HG02885 (cell line): ENCODE measurements at regions not wholly inside any gene's neighbourhood (a gene's known extent, or its start where the extent isn't known, plus 50 kb on each side); places are given as distances from the start of the nearest gene placed in this dataset.

Source experiments
- ATAC-seq: cut with Tn5 transposase; IDR thresholded peaks from one replicate; pipeline ENCODE4 v1.9.1; 2021; ENCODE audit warnings: mild to moderate bottlenecking; ENCODE audit not compliant: unreplicated experiment, poor library complexity

DNA sequence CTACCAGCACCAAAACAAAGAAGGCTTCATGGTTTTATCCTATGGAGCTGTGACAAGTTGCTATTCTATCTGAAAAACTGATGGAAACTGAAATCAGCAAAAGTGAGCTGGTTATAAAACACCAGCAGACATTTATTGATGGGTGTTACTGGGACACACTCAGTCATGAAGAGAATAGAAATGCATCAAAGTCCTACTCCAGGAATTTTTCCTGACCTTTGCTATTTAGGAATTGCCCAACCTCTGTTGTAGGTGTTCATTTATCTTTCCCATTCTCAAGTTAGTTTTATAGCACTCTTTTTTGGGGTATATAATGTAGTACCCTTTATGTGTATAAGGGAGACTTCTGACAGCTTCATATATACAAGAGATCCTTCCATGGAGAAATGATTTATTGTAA lies 533.2 kb downstream of the REEP3 start:
- no peak for ATAC-seq

DNA sequence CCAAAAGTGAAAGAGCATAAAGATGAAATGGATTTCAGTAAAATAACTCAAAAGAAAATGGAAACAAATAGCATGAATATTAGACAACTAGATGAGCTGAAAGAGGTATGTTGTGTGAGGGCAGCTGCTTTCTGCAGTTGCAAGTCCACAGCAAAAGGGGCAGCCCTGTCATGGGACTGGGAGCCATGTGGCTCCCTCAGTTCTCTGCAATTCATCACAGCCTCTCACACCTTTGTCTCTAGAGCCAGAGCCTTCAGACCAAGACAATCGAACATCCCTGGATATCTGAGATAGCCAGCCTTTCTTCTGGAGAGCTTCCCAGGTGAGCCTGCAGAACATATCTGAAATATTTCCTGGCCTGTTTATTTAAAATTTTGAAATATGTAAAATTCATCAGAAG lies 538.7 kb downstream of the REEP3 start:
- ATAC-seq, result no peak

DNA sequence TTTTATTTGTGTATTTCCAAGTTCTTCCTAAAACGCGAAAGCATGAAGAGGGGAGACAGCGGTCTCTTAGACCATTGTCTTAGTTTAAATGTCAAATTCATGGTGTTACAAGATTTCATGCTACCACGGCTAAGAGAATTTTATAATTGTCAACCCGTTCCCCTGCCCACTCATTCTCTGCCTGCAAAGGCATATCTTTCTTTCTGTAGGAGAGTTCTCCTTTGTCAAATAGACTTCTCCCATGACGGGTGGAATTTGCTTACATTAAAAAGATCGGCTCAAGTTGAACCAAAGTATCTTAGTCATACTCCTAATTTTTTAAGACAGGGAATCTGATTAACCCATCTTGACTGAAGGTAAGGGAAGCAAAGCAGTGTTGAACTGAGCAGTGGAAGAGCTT lies 539.2 kb downstream of the REEP3 start:
- ATAC-seq, result no peak

DNA sequence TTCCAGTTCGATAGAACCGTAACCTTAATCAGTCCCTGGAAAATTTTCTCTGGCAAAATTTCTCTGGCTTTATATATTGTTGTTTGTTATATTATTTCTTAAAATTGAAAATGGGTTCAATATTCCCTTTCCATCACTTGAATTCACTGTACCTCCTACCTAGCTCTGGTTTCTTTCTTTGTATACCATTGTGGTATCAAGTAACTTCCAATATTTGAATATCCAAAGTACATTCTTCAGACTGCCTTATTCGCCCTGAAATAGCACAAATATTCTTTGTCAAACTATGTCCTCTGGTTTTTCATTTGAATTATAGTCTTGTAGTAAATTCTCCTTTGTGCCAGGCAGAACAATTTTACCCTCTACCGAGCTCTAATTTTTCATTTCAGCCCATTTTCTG lies 541.6 kb downstream of the REEP3 start:
- ATAC-seq, result no peak

DNA sequence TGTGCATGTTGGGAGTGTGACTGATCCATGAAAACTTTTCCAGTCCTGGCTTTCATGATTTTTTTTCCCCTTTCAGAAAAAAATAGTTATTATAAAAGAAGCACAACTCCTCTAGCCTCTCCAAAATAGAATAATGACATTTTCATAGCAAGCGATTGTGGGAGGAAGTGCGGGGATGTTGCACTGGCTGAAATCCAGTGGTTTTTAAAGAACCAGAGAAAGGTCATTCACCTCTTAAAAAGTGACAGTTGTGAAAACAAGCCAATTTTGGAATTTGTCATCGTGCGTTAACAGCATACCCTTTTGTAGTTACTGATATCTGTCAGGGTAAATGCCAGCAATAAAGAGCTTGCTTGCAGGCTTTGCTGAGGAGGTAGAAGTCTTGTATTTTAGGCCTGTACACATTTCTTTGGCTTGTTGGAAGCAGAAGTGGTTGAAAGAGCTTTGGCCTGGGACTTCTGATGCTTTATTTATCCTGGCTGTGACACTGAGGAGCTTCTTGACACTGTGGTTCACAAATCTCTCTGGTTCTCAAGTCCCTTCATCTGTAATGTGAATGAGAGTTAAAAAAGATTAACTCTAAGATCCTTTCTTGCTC lies 545.9 kb downstream of the REEP3 start:
- ATAC-seq, result no peak

DNA sequence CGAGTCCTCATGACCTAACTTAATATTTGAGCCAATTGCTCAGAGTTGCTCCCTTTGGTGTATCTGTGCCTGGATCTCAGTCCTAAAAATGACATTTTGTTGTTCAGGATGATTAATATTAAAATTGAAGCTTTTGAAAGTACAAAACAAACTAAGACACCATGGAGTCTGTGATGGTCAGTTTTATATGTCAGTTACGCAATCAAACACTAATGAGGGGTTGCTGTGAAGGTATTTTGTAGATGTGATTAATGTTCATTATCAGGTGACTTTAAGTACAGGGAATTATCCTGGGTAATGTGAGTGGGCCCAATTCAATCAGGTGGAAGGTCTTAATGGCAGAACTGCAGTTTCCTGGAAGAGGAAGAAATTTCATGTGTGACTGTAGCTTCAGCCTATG lies 546.7 kb downstream of the REEP3 start:
- ATAC-seq, result no peak

DNA sequence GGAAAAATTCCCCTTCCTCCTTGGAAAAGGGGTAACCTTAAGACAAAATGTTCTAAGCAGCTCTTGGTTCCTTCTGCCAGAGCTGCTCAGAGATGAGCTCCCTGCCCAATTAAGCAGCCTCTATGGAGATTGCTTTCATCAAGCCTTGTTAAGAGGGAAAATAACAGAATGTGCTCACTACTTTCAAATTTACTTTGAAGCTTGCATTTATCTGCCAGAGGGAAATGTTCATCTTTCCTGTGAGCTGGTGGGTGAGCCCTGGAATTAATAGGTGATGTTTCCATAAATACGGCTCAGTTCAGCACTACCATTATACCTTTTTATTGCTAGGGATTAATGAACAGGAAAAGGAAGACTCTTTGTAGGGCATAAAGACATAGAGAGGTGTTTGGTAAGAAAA lies 549.0 kb downstream of the REEP3 start:
- no peak for ATAC-seq

DNA sequence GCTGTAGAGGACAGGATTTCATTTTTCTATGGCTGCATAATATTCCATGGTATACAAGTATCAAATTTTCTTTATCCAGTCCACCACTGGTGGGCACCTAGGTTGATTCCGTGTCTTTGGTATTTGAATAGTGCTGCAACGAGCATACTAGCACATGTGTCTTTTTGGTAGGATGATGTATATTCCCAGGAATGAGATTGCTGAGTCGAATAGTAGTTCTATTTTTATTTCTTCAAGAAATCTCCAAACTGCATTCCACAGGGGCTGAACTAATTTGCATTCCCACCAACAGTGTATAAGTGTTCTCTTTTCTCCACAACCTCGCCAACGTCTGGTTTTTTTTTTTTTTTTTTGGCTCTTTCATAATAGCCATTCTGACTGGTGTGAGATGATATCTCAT lies 550.0 kb downstream of the REEP3 start:
- ATAC-seq, result no peak

DNA sequence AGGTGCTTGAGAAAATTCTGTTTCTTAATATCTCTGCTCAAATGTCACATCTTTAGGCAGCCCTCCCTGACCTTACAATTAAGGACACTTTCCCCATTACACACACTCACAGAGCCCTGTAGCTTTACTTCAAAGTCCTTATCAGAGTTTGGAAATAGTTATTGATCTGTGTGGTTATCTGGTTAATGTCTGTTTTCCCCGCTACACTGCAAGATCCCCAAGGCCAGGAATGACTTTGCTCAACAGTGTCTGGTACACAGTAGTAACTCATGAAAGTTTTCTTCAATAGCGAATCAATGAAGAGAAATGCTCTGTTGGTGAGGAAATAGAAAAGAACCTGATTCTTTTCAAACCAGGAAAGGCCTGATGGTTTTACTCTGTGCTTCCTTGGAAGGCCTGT lies 554.4 kb downstream of the REEP3 start:
- no peak for ATAC-seq

DNA sequence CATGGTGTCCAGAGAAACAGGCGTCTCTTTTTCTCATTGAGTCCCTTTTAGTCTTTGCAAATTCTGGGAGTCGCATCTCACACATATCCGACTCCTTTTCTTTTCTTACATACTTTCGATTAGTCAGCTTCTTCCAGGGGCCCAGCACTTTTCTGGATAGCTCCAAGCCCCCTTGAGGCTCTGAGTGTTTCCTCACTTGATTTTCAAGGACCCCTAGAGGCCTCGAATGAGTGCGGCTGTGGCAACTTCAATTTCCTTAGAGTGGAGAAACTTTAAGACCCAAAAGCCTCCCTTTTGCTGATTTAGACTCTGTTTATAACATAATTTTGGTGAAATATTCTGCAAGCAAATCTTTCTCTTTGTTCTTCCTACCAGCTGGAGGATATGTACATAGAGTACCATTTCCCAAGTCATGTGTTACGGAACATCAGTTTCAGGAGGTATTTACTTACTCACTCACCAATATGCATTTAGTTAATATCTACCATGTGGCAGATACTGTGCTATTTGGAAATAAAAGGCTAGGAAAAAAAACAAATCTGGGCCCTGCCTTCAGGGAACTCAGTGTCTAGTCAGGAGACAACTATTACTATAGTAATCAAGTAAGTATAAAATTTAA lies 555.2 kb downstream of the REEP3 start:
- no peak for ATAC-seq

DNA sequence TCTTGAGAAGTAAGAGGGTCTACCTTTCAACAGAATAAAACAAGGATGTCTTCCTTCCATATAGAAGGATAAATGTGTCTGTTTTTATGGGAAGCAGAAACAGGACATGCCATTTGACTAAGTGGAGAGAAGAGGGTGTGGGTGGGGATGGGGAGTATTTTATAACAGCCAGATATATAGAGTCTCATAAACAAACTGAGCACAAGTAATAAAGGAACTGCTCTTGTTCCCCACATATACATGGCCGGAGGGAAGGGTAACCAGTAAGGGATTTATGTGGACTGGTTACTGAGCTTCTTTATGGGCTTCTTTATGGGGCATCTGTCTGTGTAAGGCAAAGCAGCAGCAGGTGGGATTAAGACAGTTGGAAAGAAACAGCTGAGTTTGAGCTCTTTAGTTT lies 558.1 kb downstream of the REEP3 start:
- no peak for ATAC-seq

DNA sequence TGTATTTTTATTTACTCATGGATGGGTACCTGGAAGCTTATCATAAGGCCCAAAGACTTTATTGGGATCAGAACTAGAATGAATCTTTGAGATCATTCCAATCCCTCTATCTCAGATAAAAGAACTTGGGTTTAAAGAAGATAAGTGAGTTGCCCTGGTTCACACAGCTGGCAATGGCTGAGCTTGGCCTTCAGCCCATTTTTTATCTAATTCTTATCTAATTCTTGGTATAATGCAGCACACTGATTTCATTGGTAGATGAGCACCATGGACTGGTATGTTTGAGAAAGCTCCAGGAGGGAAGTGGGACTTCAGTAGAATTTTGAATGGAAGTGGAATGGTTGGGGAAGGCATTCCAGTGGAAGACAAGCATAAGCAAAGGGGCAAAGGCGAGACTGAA lies 558.9 kb downstream of the REEP3 start:
- no peak for ATAC-seq

DNA sequence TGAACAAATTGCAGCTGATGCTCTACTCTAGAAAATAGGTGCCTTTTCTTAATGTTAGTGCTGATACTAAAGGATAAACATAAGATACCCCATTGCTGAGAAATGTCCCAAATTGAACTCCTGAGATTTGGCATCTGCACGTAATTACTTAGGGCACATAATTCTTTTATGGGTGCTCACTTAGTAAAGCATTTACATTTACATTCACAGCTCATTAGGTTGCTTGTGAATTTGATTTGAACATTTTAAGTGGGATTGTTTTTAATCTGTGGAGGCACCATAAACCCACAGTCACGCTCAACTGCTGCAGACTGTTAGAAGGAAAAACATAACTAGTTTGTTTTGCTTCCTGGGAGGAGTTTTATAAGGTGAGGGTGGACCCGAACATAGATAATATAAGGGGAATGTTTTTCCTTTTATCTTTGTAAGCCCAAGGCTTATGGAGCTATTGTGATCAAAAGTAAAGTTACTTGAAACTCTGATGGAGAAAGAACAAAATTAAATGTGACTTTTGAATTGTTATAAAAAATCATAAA lies 560.8 kb downstream of the REEP3 start:
- ATAC-seq, result no peak

DNA sequence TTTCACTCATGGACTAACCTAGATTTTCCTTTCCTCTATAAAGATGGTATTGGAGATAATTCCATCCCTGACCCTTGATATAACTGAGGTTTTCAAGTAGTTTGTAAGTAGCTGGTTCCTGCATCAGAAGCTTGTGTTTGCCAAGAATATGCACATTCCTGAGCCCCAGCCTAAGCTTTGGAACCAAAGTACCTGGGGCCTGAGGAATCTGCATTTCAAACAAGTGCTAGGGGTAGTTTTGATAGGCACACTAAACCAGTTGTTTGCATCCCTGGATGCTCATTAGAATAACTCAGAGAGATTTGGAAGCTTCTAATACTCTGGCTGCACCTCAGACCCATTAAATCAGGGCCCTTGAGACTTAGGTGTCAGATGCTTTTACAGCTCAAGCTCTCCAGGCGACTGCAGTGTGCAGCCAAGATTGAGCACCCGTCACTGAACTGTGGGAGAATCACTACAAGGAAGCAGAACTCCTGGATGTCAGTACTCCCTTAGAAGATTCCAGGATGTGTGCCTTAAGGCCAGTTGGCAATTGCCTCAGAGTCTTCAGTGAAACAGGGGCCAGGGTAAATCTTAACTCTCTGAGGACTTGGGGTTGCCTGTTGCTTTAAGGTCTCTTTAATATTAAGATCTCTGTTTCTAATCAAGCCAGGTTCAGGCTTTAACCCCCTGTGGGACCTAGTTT lies 565.0 kb downstream of the REEP3 start:
- ATAC-seq, result no peak

DNA sequence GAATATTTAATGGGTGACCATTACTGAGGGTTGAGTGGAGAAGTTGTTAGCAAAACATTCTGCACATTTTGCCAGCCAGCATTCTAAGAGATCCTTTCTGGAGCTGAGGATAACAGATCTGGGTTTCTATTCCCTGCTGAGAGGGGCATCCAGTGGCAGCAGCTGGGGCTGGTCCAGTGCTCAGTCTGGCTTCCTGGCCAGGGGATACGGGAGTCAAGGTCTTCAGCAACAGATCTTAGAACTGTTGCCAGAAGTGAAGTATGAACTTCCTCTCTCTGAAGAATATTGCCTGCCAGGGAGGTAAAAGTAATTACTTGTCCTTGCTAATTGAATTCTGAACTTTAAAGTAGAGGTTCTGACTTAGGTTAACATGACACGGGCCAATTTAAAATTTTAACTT lies 568.4 kb downstream of the REEP3 start:
- no peak for ATAC-seq

DNA sequence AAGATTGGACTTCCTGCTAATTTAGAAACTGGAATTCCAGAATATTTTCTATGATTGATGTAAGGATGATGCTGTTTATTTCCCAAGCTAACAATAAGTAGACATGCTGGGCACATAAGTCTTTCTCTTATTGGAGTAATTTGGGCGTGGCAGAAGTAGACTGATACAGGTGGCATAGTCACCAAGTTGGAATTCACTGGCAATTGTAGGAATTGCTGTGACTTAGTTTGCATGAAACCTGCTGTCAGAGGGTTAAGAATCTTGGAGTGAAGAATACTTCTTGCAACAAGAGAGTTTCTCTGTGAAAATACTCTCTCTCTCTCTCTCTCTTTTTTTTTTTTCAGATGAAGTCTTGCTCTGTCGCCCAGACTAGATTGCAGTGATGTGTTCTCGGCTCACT lies 569.7 kb downstream of the REEP3 start:
- no peak for ATAC-seq

DNA sequence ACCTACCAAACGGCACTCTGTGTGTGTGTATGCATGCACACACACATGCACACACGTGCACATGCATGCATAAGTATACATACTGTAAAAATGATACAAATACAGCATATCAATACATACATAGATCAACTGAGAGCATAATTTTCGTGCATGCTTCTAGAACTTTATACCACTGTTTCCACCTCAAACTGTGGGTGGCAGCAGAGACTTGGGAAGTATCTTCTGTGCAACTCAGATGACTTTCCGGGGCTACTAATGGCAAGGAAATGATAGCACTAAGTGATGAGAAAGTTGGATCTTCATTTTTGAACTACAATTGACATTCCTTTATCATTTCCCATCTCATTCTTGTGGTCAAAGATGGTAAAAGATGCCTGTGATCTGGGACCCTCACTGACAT lies 570.7 kb downstream of the REEP3 start:
- ATAC-seq, result peak; percentile 43

DNA sequence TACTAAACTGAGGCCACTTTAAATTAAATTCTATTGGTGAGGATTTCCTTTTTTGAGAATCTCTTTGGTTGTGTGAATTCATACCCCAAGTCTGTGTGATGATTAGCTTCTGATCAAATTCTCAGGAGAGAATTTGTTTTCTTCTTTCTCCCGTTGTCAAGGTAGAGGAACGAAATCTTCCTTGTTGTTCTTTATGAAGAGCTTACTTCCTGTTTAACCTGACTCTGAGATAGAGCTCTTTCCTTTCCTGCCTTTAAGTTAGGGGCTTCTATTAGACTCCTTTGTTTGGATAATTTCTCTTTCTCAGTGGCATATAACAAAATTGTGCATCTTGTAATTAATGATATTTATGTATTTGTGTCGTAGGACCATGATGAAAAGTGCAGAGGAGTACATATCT lies 572.1 kb downstream of the REEP3 start:
- no peak for ATAC-seq

DNA sequence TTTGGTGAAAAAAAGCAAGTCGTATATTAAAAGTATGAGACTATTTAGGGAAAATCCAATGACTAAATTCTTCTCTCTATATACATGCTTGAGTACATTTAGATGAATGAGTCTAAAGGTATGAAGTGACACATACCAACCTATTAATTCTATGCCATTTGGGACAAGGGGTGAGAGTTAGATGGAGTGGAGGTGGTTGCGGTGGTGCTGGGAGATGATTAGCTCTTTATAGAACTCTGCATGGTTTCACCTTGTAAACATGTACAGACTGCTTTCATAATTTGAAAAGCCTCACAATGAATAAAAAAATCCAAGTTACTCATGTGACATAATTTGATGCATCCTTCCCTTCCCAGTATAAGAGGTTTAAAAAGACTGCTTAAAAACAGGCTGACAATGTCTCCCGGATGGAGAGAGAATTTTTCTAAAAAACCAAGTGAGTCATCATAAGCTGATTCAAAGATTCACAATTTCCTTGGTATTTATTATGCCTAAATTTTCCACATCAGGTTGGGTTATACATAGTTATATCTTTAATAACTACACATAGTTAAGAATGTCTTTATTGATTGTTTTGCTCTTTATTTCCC lies 572.8 kb downstream of the REEP3 start:
- ATAC-seq, result no peak

DNA sequence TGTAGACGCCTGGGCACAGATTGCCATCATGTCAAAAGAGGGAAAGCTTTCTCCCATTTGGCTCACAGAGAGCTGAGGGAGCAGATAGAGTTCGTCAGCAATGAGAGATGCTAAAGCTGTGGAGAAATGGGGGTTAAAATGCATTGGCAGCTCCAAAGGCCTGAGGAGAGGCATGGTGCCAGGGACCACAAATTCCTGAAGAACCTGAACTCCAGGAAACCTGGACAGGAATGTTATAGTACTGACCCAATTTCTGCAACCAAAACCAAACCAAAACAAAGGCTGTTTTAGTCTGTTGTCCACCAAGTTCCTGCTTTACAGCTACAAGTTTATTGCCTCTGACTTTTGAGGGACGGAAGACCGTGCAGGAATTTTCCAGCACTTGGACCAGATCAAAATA lies 575.7 kb downstream of the REEP3 start:
- ATAC-seq, result no peak

DNA sequence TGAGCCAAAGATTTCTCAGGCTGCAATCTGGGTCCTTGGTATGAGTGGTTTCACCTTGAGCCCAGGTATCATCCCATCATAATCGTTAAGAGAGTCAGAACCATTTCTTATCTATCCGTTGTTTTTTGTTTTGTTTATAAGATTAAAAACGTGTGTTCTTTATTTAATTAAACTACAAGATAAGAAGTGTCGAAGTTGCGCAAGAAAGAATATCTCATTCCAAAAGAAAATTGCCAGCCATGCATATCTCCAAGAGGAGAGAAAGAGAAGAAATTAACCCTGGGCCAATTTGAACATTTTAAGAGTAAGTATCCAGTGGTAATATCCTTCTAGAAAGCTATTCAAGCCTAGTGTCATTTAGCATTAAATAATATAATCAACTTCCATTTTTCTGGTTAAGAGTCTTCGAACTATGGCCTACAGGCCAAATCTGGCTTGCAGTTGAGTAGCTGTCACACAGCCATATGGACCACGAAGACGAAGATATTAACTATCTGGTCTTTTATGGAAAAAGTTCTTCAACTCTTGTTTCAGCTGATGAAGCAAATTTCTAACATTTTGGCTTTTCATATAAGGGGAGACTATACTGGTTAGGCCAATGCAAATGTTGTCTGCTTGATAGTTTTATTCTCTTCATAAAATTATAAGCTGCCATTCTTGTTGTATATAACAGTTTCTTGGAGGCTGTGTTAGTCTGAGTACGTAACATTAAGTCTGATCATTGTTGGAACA lies 576.4 kb downstream of the REEP3 start:
- ATAC-seq, result no peak
